GM19351 (cell line): ENCODE measurements at regions not wholly inside any gene's neighbourhood (a gene's known extent, or its start where the extent isn't known, plus 50 kb on each side); places are given as distances from the start of the nearest gene placed in this dataset.

ENCODE experiments used
- ATAC-seq: cut with Tn5 transposase; IDR thresholded peaks from one replicate; pipeline ENCODE4 v1.9.1; 2021; ENCODE audit warnings: mild to moderate bottlenecking, moderate library complexity; ENCODE audit not compliant: unreplicated experiment

DNA sequence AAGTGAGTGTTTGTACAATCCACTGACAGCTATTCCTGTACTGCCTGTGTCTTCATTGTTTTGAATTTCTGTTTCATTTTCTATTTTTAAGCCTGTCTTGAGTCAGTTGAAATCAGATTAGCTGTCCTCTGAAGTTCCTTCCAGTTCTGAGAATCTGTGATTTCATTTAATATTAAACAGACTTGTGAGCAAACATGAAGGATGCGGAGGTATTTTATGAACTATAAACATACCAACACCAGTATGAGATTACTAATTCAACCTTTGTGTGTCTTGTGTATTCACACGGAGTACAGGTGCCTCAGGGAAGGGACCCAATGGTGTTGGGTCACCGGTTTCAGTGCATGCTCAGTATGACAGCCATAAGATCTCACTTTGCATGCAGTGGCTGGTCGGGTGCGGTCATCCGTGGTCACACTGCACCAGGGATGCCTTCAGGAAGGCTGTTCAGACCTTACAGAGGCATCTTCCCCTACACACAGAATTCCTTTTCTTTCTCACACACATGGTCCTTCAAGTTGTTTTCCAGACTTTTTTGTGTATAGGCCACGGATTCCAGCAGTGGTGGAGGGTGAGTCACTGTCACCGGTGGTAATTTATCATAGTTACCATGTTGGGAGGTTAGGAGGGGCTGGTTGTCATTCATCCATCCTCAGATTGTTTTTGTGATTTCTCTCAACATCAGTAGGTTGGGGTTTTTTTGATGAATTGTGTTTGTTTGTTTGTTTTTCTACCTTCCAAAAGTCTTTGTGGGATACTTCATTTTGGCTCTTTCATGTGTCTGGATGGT lies 103.0 kb upstream of the SFSWAP start:
- ATAC-seq = peak; percentile 76

DNA sequence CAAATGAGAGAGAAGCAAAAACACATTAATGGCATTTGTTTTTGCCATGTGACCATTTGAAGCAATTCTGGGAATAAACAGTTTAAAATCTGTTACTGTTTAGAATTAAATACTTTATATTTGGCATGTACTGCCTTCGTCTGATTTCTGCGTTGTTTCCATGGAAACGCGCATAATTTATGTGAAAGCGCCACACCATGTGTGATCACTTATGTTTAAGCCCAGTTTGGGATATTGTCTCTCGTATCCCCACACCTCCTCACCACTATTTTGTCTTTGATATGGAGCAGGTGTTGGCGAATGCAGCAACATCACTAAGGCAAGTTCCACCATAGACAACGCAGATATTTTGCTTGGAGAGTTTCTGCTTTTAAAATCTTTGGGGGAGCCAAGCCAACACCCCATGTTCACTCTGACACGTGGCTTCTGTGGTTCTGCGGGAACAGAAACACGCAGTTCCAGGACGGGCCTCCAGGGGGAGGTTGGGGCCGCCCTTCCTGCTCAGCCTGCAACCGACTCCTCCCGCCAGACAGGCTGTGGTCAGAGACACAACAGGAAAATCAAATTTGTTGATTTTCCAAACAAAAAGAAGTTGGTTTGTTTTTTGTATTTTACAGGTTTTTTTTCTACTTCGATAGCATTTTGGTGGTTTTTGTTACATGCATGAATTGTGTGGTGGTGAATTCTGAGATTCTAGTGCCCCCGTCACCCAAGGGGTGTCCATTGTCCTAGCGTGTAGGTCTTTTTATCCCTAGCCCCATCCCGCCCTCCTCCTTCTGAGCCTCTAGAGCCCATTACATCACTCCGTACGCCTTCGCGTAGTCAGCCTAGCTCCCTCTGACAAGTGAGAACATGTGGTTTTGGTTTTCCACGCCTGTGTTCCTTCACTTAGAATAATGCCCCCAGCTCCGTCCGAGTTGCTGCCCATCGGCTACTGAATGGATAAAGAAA lies 101.9 kb upstream of the SFSWAP start:
- peak; percentile 43 for ATAC-seq

DNA sequence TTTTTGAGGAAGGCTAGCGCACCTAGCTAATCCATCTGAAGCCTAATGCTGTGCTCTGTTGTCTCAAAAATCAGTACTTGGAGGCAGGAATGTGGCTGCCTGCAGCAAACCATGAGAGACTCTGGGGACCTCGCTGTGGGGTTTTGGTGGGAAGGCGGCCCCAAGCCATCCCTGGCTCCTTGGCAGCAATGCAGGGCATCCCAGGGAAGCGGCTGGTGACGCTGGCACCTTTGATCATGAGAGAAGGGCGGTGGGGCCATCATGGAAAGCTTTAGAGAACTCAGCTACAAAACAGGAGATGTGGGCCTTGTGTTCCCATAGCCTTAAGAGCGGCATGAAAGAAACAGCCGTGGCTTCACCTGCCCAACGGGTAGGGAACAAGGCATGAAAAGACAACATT lies 101.1 kb upstream of the SFSWAP start:
- no peak for ATAC-seq

DNA sequence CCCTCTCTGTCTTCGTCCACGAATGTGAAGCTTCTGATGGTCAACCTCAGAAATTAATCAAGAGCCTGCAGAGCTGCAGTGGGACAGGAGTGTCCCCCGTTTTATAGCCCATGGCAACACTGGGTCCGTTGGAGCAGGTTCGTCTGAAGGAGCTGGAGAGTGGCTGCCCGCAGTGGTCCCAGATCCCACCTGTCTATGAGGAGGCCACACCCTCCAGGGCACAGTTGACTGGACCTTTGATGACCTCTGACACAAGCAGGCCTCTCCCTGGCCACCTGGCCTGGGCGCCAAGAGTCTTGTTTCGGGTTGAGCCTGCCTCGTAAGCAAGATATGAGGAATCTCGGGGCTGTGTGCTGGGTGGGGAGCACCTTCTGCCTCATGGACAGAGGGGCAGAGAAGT lies 100.7 kb upstream of the SFSWAP start:
- ATAC-seq = no peak

DNA sequence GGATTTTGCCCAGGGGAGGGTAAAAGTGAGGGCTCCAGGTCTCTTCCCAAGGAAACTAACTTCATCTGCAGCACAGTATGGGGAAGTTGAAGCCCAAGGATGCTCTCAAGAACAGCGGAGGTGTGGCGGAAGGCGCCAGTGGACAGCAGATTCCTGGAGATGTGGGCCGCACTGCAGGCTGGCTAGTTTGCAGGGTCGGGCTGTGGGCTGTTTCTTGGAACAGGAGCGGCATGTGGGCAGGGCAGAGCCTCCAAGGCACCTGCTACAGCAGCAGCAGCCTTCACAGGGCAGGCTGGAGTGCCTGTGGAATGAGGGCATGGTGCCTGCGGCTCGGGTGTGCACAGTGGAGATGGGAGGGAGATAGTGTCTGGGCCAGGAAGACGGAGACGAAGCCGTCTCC lies 100.0 kb upstream of the SFSWAP start:
- no peak for ATAC-seq

DNA sequence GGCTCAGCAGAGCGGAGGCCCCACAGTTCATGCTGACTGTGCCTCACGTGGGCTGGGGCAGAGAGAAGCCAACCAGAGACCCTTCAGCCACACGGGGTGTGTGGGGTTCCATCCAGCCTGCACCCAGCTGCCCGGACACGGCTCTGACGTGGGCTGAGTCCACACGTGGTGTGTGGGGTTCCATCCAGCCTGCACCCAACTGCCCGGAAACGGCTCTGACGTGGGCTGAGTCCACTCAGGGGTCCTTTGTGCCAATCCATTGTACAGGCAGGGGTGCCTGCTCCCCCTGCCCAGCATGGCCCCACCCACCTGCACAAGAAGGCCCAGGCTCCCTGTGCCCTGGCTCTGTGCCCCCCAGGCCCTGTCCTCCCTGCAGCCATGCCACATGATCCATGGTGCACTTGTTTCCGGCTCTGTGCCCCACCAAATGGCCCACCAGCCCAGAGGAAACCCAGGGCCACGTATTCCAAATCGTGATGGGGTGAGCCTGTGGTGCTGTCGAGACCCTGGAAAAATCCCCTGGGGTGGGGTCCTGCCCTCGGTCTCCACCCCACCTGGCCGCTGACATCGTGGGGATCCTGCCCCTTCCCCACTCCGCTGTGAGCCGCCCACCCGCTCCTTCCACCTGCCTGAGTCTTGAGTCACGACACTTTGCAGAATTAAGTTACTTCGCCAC lies 99.3 kb upstream of the SFSWAP start:
- no peak for ATAC-seq

DNA sequence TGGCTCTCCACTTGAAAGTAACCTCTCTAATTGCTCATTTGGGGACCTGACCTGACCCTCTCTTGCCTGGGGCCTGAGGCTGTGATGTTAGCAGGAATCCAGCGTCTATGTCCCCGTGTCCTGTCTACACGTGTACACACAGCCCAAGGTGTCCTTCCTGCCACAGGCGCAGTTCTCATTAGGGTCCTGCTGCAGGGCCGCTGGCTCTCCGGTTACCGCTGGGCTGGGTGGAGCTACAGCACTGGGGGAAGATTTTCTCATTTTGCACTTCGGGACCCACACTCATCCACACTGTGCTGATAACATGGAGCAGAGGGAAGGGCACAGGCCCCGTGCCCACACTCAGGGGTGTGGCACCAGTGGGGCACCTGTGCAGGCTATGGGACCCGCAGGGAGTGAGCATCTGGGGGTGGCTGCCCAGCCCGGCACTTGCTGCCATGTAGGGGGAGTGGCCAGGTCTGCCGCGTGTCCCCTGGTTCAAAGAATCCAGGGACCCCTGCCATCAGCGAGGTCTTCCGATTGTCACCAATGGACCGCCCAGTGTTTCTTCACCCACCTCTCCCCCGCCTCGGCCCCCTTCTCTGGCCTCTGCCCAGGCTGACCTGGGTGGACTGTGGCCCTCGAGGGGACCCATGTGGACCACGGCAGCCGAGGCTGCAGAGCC lies 98.7 kb upstream of the SFSWAP start:
- no peak for ATAC-seq

DNA sequence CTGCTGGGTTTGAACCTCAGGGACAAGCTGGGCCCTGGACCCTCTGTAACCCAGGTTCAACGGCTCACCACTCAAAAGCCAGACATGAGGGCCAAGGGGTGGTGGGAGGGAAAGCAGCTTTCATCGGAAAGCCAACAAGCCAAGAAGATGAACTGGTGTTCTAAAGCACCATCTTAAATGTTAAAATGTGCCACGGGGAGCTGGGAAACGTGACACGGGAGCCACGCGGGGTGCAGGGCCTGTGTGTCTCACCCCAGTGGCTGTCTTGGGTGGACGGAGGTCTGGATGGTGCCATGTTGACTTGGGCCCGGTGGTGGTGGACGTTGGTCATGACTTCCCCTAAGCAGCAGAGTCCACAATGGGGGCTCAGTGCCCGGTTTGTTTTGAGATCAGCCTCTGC lies 97.7 kb upstream of the SFSWAP start:
- no peak for ATAC-seq

DNA sequence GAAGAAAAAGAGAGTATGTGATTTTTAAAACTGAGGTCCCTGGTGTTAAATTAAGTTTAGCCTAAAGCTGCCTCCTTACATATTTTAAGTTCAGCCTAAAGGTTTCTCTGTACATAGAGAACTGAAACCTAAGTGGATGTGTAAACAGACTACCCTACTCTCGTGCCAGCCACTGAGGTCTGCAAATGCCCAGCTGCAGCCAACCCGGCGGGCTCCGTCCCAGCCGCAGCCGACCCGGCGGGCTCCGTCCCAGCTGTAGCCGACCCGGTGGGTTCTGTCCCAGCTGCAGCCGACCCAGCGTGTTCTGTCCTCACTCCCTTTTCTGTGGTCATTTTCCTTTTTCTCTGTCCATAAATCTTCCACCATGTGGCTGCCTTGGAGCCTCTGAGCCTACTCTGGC lies 97.2 kb upstream of the SFSWAP start:
- ATAC-seq = no peak

DNA sequence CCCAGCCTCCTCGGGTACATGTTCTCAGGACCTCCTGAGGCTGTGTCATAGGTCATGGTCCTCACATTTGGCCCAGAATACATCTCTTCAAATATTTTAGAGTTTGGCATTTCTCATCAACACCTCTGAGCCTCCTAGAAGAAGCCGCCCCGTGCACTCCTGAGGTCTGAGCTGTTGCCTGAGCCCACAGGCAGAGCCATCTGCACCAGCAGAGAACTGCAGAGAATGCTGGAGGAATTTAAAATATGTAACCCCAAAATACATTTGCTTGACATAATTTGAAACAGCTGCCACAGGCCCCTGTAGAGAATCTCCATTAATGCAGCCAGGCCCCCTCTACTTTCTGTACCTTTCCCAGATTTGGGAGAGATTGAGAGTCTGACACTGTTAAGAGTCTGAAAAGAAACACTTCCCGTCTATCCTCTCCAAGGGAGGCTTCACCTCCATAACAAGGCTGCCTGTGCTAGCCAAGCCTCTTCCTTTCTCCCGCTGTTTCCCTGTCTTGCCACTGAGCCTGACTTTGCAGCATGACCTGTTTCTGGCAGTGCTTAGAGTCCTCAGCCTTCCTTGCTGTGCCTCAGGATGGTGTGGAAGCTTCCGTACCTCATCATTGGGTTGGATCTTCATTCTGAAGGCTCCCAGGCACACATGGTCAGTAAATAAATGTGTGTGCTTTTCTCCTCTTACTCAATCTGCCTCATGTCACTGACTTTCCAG lies 95.4 kb upstream of the SFSWAP start:
- no peak for ATAC-seq

DNA sequence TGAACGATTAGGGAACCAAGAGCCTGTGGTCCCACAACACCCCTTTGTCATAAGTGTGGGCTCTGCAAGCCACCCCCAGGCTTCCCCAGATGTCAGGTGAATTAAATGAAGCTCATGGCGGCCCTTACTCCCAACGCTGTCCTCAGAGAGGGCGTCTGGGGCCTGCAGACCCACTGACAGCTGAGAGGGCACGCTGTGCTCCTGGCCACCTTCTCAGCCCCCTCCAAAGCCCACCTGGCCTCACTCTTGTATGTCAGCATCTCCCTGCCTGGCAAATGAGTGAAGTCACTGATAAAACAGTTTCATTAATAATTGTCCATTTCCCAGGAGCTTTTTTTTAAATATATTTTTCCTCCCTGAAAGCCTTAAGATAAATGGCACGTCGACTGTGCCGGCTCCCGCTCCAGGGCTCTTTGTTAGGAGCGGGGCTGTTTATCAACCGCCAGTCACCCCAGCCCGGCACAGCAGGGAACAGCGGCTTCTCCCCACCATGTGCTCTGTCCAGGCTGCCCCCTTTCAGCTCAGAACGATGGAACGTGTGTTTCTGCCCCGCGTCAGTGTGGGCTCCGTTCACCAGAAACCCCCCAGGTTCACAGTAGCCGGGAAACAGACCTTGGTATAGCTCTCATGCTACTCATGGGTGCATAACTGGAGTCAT lies 94.7 kb upstream of the SFSWAP start:
- ATAC-seq = no peak

DNA sequence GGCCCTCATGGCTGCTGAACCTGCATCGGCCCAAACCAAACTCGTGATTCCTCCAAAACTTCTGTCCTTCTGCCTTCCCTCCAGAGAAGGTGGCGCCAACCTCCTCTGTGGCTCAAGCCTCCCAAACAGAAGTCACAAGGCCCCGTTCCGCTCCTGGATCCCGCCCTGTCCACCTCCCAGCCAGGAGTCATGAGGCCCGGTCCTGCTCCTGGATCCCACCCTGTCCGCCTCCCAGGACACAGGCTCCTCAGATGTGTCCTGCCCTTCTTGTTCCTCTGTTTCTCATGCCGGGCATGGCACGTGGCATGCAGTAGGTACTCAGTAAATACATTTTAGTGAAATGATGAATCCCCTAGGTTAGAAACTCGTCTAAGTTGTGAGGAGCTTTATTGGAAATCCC lies 94.2 kb upstream of the SFSWAP start:
- no peak for ATAC-seq

DNA sequence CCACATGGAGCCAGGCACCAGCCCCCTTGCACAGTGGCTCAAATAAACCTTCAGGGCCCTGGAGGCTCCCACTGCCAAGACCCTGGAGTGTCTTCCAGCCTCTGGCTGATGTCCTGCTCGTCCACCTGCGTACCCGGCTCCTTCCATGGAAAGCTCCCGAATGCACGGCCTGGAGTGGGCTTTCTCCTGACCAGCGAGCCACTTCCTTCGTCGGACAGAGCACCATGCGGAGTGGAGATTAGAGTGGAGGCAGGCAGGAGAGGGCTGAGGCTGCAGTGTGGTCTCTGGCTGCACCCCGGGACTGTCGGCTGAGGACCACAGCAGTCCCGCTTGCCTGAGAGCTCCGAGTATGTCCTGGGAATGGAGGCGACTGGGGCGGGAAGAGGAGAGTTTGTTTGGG lies 93.7 kb upstream of the SFSWAP start:
- ATAC-seq = no peak

DNA sequence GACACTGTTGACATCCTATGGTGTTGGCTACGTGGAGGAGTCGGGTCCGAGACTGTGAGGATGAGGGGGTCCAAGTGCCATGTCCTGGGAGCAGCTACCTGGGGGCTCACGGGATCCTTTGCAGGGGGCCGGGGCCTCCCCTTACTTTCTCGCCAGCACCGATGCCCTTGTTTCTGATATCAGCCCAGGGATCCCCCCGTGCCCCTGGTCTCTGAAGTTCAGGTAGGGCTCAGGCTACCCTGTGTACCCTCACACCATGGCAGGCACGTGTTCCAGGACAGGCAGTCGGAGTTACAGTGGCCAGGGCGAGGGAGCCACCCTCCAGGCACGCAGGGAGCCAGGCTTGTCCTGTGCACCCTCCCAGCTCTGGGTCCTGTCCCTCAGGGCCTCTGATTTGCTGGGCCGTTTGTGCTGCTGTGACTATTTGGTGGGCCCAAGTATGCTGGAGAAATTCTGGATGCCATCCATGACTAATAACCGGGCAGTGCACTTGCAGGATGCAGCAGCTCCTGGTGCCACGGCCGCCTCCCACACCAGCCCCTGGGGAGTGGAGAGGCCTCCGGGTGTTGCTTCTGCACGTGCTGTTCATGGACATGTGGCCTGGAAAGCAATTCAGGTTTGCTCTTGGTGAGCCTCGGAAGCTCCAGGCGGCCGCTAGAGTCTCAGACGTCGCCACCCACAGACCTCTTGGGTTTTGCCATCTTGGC lies 93.1 kb upstream of the SFSWAP start:
- no peak for ATAC-seq

DNA sequence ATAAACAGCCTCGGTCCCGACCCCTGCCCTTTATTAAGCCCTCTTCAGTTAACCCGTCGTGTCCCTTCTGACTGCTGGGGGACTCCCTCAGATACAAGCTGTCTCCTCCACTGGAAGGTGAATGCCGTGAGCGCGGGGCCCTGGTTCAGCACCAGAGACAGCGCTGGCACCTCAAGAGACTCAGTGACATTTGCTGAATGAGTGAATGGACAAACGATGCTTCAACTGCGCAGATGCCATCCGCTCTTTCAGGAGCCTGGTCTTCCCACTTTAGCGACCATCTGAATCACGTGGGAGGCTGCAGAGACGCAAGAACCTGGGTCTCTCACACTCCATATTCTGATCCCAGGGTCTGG lies 92.6 kb upstream of the SFSWAP start:
- no peak for ATAC-seq

DNA sequence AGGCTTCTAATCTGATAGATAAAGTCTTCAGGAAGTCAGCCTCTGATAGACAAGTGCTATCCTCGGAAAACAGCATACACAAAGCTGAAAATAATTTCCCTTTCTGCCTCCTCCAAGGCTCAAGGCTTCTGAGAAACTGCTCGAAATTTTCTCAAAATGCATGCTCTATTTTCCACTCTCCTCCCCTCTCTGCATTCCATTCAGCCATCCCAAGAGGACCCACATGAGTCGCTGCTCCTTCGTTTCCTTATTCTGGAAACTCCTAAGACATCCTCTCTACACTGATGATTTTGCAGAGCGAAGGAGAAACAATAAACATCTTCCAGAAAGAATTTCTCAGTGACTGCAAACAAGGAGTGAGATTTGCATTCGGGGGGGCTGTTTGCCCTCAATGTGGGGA lies 92.2 kb upstream of the SFSWAP start:
- ATAC-seq = no peak

DNA sequence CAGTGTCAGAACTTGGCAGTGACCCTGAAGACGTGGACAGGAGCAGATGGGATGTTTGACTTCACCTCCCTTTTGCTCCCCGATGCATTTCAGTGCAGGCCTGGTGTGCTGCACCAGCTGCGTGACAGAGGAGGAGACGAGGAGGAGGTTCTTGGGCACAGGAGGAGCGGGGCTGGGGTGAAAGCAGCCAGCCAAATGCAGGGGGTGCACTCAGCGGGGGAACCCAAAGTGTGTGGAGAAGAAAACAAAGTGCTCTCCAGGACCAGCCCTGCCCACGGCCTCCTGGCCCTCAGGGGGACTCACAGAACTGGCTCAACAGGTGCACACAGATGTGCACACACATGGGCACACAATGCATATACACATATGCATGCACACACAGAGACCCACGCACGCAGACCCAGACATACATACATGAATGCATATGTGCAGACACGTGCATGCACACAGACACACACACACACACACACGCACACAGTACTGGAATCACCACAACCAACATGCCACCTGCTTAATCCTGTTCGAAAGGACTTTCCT lies 91.7 kb upstream of the SFSWAP start:
- ATAC-seq = no peak

DNA sequence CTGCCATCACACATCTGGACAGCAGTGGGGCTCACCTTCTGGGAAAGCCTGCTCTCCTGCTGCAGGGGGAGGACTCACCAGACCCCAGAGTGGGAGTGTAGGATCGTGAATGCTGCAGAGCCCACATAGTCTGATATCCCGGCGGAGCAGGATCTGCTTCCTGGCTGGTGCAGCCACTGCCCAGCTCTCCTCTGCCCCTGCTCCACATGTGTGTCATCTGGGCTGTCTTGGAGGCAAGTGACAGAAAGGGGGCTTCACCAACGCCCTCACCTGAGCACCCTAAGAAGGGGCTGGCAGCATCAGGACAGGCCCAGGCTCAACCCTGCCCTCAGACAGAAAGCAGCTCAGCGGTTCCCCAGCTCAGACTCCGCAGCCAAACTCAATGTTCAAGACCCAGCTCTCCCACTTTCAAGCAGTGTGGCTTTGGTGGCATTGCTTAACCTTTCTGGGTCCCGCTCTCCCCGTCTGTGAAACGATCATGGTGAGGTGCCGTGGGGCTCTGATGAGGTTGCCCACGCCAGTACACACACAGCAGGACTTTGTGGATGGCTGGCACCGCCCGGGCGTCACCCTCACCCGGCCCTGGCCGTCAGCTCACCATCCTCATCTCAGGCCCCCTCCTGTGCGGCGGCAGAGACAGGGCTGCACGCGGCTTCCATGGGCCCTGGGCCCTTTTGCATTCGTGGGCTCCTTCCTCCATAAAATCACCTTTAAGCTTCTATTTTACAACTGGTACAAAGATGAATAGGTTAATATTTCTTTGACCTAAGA lies 91.0 kb upstream of the SFSWAP start:
- no peak for ATAC-seq
